Breast epithelium (tissue), 4 donors: ENCODE measurements at regions not wholly inside any gene's neighbourhood (a gene's known extent, or its start where the extent isn't known, plus 50 kb on each side); places are given as distances from the start of the nearest gene placed in this dataset.

Source experiments
- DNase-seq, 2 donors: peaks; one replicate each; pipeline ENCODE4 v3.0.0-alpha.2; 2019; ENCODE audit warnings: low spot score in 2 of 2
- H3K27ac ChIP-seq, 2 donors: fragments of 200-600 bp; sonication (generic) in 1 of 2; one replicate each; pipeline ENCODE4 v1.5.1; 2016 to 2019; ENCODE audit warnings: mild to moderate bottlenecking in 1 of 2
- H3K27me3 ChIP-seq, 2 donors: fragments of 200-600 bp; sonication (generic) in 1 of 2; one replicate each; pipeline versions ENCODE4 v1.5.1 to v1.6.0; 2017 to 2019; ENCODE audit warnings: control low read depth in 1 of 2, mild to moderate bottlenecking in 1 of 2
- H3K36me3 ChIP-seq: fragments of 200-600 bp; one replicate; pipeline ENCODE4 v1.5.1; 2019
- H3K4me1 ChIP-seq, 2 donors: fragments of 200-600 bp; sonication (generic); one replicate each; pipeline ENCODE4 v1.5.1; 2016 to 2019; ENCODE audit warnings: control low read depth in 1 of 2
- H3K4me3 ChIP-seq, 3 donors: fragments of 200-600 bp; sonication (generic); 1 replicate in 2 of 3; 2 replicates in 1 of 3; pipeline ENCODE4 v1.5.1; 2016 to 2019; ENCODE audit warnings: mild to moderate bottlenecking in 3 of 3, moderate library complexity in 2 of 3
- H3K9me3 ChIP-seq, 2 donors: fragments of 200-600 bp; sonication (generic) in 1 of 2; one replicate each; pipeline ENCODE4 v1.5.1; 2016 to 2019; ENCODE audit warnings: control low read depth in 1 of 2
- CTCF ChIP-seq, 3 donors: fragments of 450-650 bp; IDR thresholded peaks; one replicate each; pipeline ENCODE4 v1.5.1; 2016 to 2017; ENCODE audit warnings: antibody characterized with exemption in 3 of 3, mild to moderate bottlenecking in 3 of 3, moderate library complexity in 3 of 3
- POLR2A ChIP-seq: fragments of 450-650 bp; IDR thresholded peaks from one replicate; pipeline ENCODE4 v1.6.1; 2016; ENCODE audit warnings: antibody characterized with exemption, mild to moderate bottlenecking, moderate library complexity
- POLR2AphosphoS5 ChIP-seq, 3 donors: sonication (generic); formaldehyde crosslinking; IDR thresholded peaks; one replicate each; pipeline ENCODE4 v1.6.1; 2017; ENCODE audit warnings: antibody characterized with exemption in 3 of 3
- intact Hi-C: fragments of 100-400 bp; cut with DNase I; formaldehyde crosslinking; loops from one replicate; pipeline ENCODE4 v1.15.1; 2023; ENCODE audit warnings: low total_unique reads

GRCh38 chr6:5866547-5867051 lies 140.1 kb downstream of the NRN1 start:
- peak overlapping the region in 2 of 3 donors; percentile 26 to 58 for H3K4me3 ChIP-seq
- TF ChIP-seq CTCF (IDR thresholded peaks at IDR 0.05) (no peak), POLR2A (no peak), POLR2AphosphoS5 (IDR thresholded peaks at IDR 0.05) (no peak)
- H3K9me3 ChIP-seq: no peaks in the 10 kb centered on the region
- no peak for DNase-seq
- no peaks in the 10 kb centered on the region for H3K4me1 ChIP-seq
- peak overlapping the region; percentile 14 to 22 for H3K27ac ChIP-seq
- H3K27me3 ChIP-seq: no peaks in the 10 kb centered on the region
- no peaks in the 10 kb centered on the region for H3K36me3 ChIP-seq
- intact Hi-C loops: no loop called here

DNA sequence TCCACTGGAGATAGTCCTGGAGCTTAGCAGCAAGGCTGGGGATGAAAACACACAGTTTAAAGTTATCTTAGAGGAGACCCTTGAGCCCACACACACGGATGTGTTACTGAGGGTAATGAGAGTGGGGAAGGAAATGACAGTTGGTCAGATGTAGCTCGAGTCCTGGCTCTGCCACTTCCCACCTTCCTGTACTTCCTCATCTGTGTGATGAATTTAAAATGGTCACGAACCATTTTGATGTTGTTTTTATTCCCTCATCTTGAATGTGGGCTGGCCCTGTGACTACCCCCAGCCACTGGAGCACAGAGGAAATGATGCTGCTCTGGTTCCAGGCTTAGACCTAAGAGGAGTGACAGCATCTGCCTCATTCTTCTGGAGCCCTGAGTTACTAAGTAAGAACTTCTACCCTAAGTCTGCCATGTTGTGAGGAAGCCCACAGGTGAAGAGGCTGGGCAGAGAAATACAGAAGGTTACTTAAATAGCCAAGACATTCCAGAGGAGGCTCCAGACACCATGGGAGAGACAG lies 141.2 kb downstream of the NRN1 start:
- intact Hi-C loops: no loop called here
- TF ChIP-seq POLR2A (no peak), POLR2AphosphoS5 (IDR thresholded peaks at IDR 0.05) (no peak), CTCF (IDR thresholded peaks at IDR 0.05) (no peak)
- DNase-seq: no peak
- Histone ChIP-seq H3K9me3 (no peaks in the 10 kb centered on the region), H3K36me3 (no peaks in the 10 kb centered on the region), H3K27ac (no peak overlapping the region), H3K27me3 (no peaks in the 10 kb centered on the region), H3K4me1 (no peaks in the 10 kb centered on the region), H3K4me3 (no peak overlapping the region)

GRCh38 chr6:5860849-5861248 lies 145.9 kb downstream of the NRN1 start:
- no peak overlapping the region for H3K27ac ChIP-seq
- no peaks in the 10 kb centered on the region for H3K4me1 ChIP-seq
- DNase-seq: no peak
- intact Hi-C loops: no loop called here
- H3K4me3 ChIP-seq: no peak overlapping the region
- no peak for TF ChIP-seq POLR2AphosphoS5 (IDR thresholded peaks at IDR 0.05)
- TF ChIP-seq POLR2A: no peak
- no peak for TF ChIP-seq CTCF (IDR thresholded peaks at IDR 0.05)
- H3K36me3 ChIP-seq: no peaks in the 10 kb centered on the region
- H3K9me3 ChIP-seq: no peaks in the 10 kb centered on the region
- H3K27me3 ChIP-seq: no peaks in the 10 kb centered on the region

DNA sequence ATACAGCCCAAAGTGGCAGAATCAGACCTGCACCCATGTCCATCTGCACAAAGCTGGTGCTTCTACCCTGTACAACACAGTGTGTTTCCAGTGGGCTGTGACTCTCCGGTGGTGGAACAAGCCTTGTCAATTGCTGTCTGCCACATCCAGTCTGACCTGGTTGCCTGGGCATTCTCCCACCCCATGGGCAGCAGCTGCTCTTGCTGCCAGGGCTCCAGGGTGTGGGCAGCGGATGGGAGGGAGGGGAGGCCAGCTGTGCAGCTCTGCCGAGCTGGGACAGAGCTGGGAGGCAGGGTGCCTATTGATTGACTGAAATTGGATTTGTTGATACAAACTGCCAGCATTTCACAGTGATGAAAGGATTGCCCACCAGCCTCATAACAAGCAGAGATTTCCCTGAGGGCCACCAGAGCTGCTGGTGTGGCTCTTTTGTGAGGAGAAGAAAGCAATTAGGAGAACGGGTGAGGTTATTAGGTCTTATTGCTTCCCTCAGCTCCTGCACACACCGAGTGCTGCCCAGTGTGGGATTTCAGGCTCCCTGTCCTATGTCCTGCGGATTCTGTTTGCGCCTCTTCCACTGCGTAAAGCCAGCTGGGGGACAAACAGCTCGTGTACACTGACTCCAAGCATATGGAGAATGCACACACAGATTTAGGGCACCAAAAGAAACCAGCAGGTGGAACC lies 150.8 kb downstream of the NRN1 start:
- H3K27ac ChIP-seq: no peak overlapping the region
- H3K4me3 ChIP-seq: no peak overlapping the region
- H3K9me3 ChIP-seq: no peaks in the 10 kb centered on the region
- no peak for TF ChIP-seq POLR2A
- H3K4me1 ChIP-seq: no peaks in the 10 kb centered on the region
- no peak for DNase-seq
- peaks cover 0 to 4% of the 10 kb centered on the region in 2 donors for H3K27me3 ChIP-seq
- intact Hi-C loops: no loop called here
- no peaks in the 10 kb centered on the region for H3K36me3 ChIP-seq

GRCh38 chr6:5854899-5855298 lies 151.8 kb downstream of the NRN1 start:
- Histone ChIP-seq H3K27me3 (peaks cover 0 to 12% of the 10 kb centered on the region in 2 donors), H3K9me3 (no peaks in the 10 kb centered on the region), H3K4me1 (no peaks in the 10 kb centered on the region), H3K4me3 (no peak overlapping the region), H3K27ac (no peak overlapping the region), H3K36me3 (no peaks in the 10 kb centered on the region)
- DNase-seq: no peak
- TF ChIP-seq CTCF (IDR thresholded peaks at IDR 0.05): no peak
- no peak for TF ChIP-seq POLR2A
- no peak for TF ChIP-seq POLR2AphosphoS5 (IDR thresholded peaks at IDR 0.05)
- intact Hi-C loops: no loop called here
